Neural cell (in vitro differentiated cells): ENCODE measurements at regions not wholly inside any gene's neighbourhood (a gene's known extent, or its start where the extent isn't known, plus 50 kb on each side); places are given as distances from the start of the nearest gene placed in this dataset.

ENCODE experiments used
- CTCF ChIP-seq: fragments of 450-650 bp; IDR thresholded peaks from 2 replicates; pipeline ENCODE4 v1.5.1; 2014; ENCODE audit warnings: antibody characterized with exemption, mild to moderate bottlenecking, moderate library complexity; ENCODE audit not compliant: poor library complexity, severe bottlenecking
- EP300 ChIP-seq: fragments of 450-650 bp; conservative IDR thresholded peaks from 2 replicates; pipeline ENCODE4 v1.6.1; 2014; ENCODE audit warnings: antibody characterized with exemption, mild to moderate bottlenecking, moderate library complexity; ENCODE audit not compliant: poor library complexity, severe bottlenecking
- EZH2 ChIP-seq: fragments of 200-600, 300-800 bp; shearing (Covaris generic), sonication (generic); IDR thresholded peaks from 2 replicates; pipeline ENCODE4 v1.6.1; 2014; ENCODE audit warnings: antibody characterized with exemption, low read length, borderline replicate concordance, mild to moderate bottlenecking; ENCODE audit not compliant: insufficient read depth, poor library complexity, severe bottlenecking
- MXI1 ChIP-seq: fragments of 450-650 bp; conservative IDR thresholded peaks from 2 replicates; pipeline ENCODE4 v1.6.1; 2014; ENCODE audit warnings: antibody characterized with exemption, mild to moderate bottlenecking; ENCODE audit not compliant: poor library complexity, severe bottlenecking
- POLR2AphosphoS5 ChIP-seq: IDR thresholded peaks from 2 replicates; pipeline ENCODE4 v1.6.1; 2012
- RAD21 ChIP-seq: fragments of 450-650 bp; conservative IDR thresholded peaks from 2 replicates; pipeline ENCODE4 v1.6.1; 2014; ENCODE audit warnings: antibody characterized with exemption, mild to moderate bottlenecking, moderate library complexity
- SMC3 ChIP-seq: fragments of 450-650 bp; conservative IDR thresholded peaks from 2 replicates; pipeline ENCODE4 v1.6.1; 2014; ENCODE audit warnings: antibody characterized with exemption, mild to moderate bottlenecking, moderate library complexity; ENCODE audit not compliant: poor library complexity
- TAF1 ChIP-seq: IDR thresholded peaks from 2 replicates; pipeline ENCODE4 v1.6.1; 2012; ENCODE audit warnings: low read depth
- TF ChIP-seq, protein P1 (sequence below): IDR thresholded peaks from 2 replicates; pipeline ENCODE4 v1.6.1; 2012; ENCODE audit warnings: borderline replicate concordance

GRCh38 chr22:48919187-48919590 is 908.5 kb downstream of the BRD1 start:
- no peak for TF ChIP-seq EZH2
- TF ChIP-seq POLR2AphosphoS5, result no peak
- TF ChIP-seq TAF1, result no peak
- TF ChIP-seq CTCF, result no peak
- TF ChIP-seq SMC3, result no peak
- TF ChIP-seq RAD21, result no peak
- no peak for TF ChIP-seq EP300
- TF ChIP-seq, protein P1, sequence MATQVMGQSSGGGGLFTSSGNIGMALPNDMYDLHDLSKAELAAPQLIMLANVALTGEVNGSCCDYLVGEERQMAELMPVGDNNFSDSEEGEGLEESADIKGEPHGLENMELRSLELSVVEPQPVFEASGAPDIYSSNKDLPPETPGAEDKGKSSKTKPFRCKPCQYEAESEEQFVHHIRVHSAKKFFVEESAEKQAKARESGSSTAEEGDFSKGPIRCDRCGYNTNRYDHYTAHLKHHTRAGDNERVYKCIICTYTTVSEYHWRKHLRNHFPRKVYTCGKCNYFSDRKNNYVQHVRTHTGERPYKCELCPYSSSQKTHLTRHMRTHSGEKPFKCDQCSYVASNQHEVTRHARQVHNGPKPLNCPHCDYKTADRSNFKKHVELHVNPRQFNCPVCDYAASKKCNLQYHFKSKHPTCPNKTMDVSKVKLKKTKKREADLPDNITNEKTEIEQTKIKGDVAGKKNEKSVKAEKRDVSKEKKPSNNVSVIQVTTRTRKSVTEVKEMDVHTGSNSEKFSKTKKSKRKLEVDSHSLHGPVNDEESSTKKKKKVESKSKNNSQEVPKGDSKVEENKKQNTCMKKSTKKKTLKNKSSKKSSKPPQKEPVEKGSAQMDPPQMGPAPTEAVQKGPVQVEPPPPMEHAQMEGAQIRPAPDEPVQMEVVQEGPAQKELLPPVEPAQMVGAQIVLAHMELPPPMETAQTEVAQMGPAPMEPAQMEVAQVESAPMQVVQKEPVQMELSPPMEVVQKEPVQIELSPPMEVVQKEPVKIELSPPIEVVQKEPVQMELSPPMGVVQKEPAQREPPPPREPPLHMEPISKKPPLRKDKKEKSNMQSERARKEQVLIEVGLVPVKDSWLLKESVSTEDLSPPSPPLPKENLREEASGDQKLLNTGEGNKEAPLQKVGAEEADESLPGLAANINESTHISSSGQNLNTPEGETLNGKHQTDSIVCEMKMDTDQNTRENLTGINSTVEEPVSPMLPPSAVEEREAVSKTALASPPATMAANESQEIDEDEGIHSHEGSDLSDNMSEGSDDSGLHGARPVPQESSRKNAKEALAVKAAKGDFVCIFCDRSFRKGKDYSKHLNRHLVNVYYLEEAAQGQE, result no peak
- TF ChIP-seq MXI1, result no peak
